ENCODE measurements at regions not wholly inside any gene's neighbourhood (a gene's known extent, or its start where the extent isn't known, plus 50 kb on each side); places are given as distances from the start of the nearest gene placed in this dataset.

DNA sequence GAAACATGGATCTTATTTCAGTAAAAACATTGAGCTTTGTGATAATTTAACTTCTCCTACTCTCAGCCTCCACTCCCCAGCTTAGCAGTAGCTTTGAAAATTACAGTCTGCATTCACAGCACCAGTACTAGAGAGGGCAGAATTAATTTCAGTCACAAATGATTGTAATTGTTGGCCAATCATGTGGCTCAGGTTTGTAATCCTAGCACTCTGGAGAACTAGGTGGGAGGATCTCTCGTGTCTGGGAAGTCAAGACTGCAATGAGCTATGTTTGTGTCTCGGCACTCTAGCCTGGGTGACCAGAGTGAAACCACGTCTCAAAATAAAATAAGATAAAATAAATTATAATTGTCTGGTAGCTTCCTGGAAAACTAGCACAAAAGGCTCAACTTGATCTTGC, 620.9 kb downstream of the TNS3 start:
- TF ChIP-seq, protein P1, sequence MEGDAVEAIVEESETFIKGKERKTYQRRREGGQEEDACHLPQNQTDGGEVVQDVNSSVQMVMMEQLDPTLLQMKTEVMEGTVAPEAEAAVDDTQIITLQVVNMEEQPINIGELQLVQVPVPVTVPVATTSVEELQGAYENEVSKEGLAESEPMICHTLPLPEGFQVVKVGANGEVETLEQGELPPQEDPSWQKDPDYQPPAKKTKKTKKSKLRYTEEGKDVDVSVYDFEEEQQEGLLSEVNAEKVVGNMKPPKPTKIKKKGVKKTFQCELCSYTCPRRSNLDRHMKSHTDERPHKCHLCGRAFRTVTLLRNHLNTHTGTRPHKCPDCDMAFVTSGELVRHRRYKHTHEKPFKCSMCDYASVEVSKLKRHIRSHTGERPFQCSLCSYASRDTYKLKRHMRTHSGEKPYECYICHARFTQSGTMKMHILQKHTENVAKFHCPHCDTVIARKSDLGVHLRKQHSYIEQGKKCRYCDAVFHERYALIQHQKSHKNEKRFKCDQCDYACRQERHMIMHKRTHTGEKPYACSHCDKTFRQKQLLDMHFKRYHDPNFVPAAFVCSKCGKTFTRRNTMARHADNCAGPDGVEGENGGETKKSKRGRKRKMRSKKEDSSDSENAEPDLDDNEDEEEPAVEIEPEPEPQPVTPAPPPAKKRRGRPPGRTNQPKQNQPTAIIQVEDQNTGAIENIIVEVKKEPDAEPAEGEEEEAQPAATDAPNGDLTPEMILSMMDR (IDR thresholded peaks at IDR 0.05), result no peak
- TF ChIP-seq POLR2A (IDR thresholded peaks at IDR 0.05) (no peak), EP300 (IDR thresholded peaks at IDR 0.05) (no peak)
